ENCODE measurements at regions not wholly inside any gene's neighbourhood (a gene's known extent, or its start where the extent isn't known, plus 50 kb on each side); places are given as distances from the start of the nearest gene placed in this dataset.

DNA sequence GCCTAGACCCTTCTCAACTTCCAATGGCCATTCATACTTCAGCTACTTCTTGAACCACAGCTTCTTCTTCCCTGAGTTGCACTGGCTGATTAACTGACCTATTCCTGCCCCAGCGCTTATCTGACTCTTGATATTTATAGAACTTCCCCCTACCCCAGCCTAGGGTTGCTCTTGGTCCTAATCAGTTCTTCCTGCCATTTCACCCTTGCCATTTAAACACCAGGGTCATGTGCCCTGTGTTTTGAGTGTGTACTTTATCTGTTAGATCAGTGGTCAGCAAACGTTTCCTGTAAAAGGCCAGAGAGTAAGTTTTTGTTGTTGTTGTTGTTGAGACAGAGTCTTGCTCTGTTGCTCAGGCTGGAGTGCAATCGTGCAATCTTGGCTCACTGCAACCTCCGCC, 82.4 kb upstream of the COX10 start:
- no peak overlapping the region for H3K27ac ChIP-seq (ENCODE audit: low read depth)
- Mint-ChIP-seq H3K9me3 (0 out of 3 replicates have a peak, but pooled peaks cover under 1% of the 10 kb centered on the region), H3K4me1 (peaks cover 8% of the 10 kb centered on the region), H3K27ac (no peak overlapping the region; the same call in none of the 2 replicates), H3K4me3 (no peak overlapping the region), H3K27me3 (ENCODE audit: insufficient read depth, low read depth, poor library complexity) (peaks cover 7% of the 10 kb centered on the region), H3K36me3 (ENCODE audit: low read depth) (peaks cover under 1% of the 10 kb centered on the region; the same call in 1 of the 3 replicates)
- no peaks in the 10 kb centered on the region for H3K4me1 ChIP-seq (ENCODE audit: insufficient read depth)
- TF ChIP-seq, protein P1, sequence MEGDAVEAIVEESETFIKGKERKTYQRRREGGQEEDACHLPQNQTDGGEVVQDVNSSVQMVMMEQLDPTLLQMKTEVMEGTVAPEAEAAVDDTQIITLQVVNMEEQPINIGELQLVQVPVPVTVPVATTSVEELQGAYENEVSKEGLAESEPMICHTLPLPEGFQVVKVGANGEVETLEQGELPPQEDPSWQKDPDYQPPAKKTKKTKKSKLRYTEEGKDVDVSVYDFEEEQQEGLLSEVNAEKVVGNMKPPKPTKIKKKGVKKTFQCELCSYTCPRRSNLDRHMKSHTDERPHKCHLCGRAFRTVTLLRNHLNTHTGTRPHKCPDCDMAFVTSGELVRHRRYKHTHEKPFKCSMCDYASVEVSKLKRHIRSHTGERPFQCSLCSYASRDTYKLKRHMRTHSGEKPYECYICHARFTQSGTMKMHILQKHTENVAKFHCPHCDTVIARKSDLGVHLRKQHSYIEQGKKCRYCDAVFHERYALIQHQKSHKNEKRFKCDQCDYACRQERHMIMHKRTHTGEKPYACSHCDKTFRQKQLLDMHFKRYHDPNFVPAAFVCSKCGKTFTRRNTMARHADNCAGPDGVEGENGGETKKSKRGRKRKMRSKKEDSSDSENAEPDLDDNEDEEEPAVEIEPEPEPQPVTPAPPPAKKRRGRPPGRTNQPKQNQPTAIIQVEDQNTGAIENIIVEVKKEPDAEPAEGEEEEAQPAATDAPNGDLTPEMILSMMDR (conservative IDR thresholded peaks at IDR 0.05; ENCODE audit: low read depth in 2 of 2): no peak
- no peak for TF ChIP-seq CREB1 (CRISPR knock-in tag; IDR thresholded peaks at IDR 0.05; ENCODE audit: low read depth)
- TF ChIP-seq JUNB (IDR thresholded peaks at IDR 0.05; ENCODE audit: unreplicated experiment): no peak
- TF ChIP-seq NANOG (IDR thresholded peaks at IDR 0.05; ENCODE audit: borderline replicate concordance): no peak
- TF ChIP-seq, protein P2, sequence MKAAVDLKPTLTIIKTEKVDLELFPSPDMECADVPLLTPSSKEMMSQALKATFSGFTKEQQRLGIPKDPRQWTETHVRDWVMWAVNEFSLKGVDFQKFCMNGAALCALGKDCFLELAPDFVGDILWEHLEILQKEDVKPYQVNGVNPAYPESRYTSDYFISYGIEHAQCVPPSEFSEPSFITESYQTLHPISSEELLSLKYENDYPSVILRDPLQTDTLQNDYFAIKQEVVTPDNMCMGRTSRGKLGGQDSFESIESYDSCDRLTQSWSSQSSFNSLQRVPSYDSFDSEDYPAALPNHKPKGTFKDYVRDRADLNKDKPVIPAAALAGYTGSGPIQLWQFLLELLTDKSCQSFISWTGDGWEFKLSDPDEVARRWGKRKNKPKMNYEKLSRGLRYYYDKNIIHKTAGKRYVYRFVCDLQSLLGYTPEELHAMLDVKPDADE (IDR thresholded peaks at IDR 0.05): no peak
- TF ChIP-seq EZH2phosphoT487 (IDR thresholded peaks at IDR 0.05; ENCODE audit: unreplicated experiment): no peak
- TF ChIP-seq, protein P3, sequence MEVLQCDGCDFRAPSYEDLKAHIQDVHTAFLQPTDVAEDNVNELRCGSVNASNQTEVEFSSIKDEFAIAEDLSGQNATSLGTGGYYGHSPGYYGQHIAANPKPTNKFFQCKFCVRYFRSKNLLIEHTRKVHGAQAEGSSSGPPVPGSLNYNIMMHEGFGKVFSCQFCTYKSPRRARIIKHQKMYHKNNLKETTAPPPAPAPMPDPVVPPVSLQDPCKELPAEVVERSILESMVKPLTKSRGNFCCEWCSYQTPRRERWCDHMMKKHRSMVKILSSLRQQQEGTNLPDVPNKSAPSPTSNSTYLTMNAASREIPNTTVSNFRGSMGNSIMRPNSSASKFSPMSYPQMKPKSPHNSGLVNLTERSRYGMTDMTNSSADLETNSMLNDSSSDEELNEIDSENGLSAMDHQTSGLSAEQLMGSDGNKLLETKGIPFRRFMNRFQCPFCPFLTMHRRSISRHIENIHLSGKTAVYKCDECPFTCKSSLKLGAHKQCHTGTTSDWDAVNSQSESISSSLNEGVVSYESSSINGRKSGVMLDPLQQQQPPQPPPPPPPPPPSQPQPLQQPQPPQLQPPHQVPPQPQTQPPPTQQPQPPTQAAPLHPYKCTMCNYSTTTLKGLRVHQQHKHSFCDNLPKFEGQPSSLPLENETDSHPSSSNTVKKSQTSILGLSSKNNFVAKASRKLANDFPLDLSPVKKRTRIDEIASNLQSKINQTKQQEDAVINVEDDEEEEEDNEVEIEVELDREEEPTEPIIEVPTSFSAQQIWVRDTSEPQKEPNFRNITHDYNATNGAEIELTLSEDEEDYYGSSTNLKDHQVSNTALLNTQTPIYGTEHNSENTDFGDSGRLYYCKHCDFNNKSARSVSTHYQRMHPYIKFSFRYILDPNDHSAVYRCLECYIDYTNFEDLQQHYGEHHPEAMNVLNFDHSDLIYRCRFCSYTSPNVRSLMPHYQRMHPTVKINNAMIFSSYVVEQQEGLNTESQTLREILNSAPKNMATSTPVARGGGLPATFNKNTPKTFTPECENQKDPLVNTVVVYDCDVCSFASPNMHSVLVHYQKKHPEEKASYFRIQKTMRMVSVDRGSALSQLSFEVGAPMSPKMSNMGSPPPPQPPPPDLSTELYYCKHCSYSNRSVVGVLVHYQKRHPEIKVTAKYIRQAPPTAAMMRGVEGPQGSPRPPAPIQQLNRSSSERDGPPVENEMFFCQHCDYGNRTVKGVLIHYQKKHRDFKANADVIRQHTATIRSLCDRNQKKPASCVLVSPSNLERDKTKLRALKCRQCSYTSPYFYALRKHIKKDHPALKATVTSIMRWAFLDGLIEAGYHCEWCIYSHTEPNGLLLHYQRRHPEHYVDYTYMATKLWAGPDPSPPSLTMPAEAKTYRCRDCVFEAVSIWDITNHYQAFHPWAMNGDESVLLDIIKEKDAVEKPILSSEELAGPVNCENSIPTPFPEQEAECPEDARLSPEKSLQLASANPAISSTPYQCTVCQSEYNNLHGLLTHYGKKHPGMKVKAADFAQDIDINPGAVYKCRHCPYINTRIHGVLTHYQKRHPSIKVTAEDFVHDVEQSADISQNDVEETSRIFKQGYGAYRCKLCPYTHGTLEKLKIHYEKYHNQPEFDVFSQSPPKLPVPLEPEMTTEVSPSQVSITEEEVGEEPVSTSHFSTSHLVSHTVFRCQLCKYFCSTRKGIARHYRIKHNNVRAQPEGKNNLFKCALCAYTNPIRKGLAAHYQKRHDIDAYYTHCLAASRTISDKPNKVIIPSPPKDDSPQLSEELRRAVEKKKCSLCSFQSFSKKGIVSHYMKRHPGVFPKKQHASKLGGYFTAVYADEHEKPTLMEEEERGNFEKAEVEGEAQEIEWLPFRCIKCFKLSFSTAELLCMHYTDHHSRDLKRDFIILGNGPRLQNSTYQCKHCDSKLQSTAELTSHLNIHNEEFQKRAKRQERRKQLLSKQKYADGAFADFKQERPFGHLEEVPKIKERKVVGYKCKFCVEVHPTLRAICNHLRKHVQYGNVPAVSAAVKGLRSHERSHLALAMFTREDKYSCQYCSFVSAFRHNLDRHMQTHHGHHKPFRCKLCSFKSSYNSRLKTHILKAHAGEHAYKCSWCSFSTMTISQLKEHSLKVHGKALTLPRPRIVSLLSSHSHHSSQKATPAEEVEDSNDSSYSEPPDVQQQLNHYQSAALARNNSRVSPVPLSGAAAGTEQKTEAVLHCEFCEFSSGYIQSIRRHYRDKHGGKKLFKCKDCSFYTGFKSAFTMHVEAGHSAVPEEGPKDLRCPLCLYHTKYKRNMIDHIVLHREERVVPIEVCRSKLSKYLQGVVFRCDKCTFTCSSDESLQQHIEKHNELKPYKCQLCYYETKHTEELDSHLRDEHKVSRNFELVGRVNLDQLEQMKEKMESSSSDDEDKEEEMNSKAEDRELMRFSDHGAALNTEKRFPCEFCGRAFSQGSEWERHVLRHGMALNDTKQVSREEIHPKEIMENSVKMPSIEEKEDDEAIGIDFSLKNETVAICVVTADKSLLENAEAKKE (CRISPR knock-in tag; IDR thresholded peaks at IDR 0.05): no peak
- TF ChIP-seq STAT1 (IDR thresholded peaks at IDR 0.05; ENCODE audit: unreplicated experiment): no peak
- no peak for TF ChIP-seq POLR2AphosphoS5 (IDR thresholded peaks at IDR 0.05; ENCODE audit: low read depth)
- H3K9me2 ChIP-seq (ENCODE audit: insufficient read depth): peaks cover 9% of the 10 kb centered on the region; the same call in 1 of the 2 replicates
- H4K20me1 ChIP-seq (replicated peaks; ENCODE audit: insufficient read depth): no peaks in the 10 kb centered on the region
- H3K4me3 ChIP-seq: no peak overlapping the region
- H2AFZ ChIP-seq: peak overlapping the region; percentile 52; the same call in 1 of the 2 replicates
- H3F3A ChIP-seq (replicated peaks; ENCODE audit: low read depth): no peaks in the 10 kb centered on the region
- no peak for ATAC-seq
- H3K4me2 ChIP-seq: no peak overlapping the region
- H3K36me3 ChIP-seq (ENCODE audit: insufficient read depth): no peaks in the 10 kb centered on the region
- no peaks in the 10 kb centered on the region for H3K27me3 ChIP-seq (ENCODE audit: insufficient read depth)
- no peak for DNase-seq (ENCODE audit: low spot score)
- H3K79me2 ChIP-seq (replicated peaks; ENCODE audit: insufficient read depth): no peaks in the 10 kb centered on the region

Measured in GM23338 (cell line).